ENCODE measurements at regions not wholly inside any gene's neighbourhood (a gene's known extent, or its start where the extent isn't known, plus 50 kb on each side); places are given as distances from the start of the nearest gene placed in this dataset.

GRCh38 chr21:20737227-20737913 lies 260.8 kb upstream of the NCAM2 start:
- no peak for TF ChIP-seq CTCF (conservative IDR thresholded peaks at IDR 0.05; ENCODE audit: low read depth, low read length)
- no peak overlapping the region for H3K4me3 ChIP-seq (ENCODE audit: low read depth, low read length)
- no peak for DNase-seq (ENCODE audit: low read depth)

- no peak overlapping the region for H3K4me3 ChIP-seq (ENCODE audit: low read depth, low read length)
- TF ChIP-seq CTCF (conservative IDR thresholded peaks at IDR 0.05; ENCODE audit: low read depth, low read length) = no peak
- no peak for DNase-seq (ENCODE audit: low read depth)
These were observed 258.8 kb upstream of the NCAM2 start for GRCh38 chr21:20739421-20739820.

GRCh38 chr21:20741445-20741844 lies 256.8 kb upstream of the NCAM2 start:
- H3K4me3 ChIP-seq (ENCODE audit: low read depth, low read length) = no peak overlapping the region
- no peak for DNase-seq (ENCODE audit: low read depth)
- no peak for TF ChIP-seq CTCF (conservative IDR thresholded peaks at IDR 0.05; ENCODE audit: low read depth, low read length)

- no peak for TF ChIP-seq CTCF (conservative IDR thresholded peaks at IDR 0.05; ENCODE audit: low read depth, low read length)
- DNase-seq (ENCODE audit: low read depth) = no peak
- H3K4me3 ChIP-seq (ENCODE audit: low read depth, low read length) = no peak overlapping the region
These were observed 238.0 kb upstream of the NCAM2 start for GRCh38 chr21:20760221-20760620.

- no peak for TF ChIP-seq CTCF (conservative IDR thresholded peaks at IDR 0.05; ENCODE audit: low read depth, low read length)
- no peak overlapping the region for H3K4me3 ChIP-seq (ENCODE audit: low read depth, low read length)
- no peak for DNase-seq (ENCODE audit: low read depth)
These were observed 223.5 kb upstream of the NCAM2 start for GRCh38 chr21:20774737-20775136.

- H3K4me3 ChIP-seq (ENCODE audit: low read depth, low read length) = no peak overlapping the region
- no peak for DNase-seq (ENCODE audit: low read depth)
These were observed 218.9 kb upstream of the NCAM2 start for GRCh38 chr21:20779321-20779720.

More at GRCh38 chr21:20779321-20779720, 218.9 kb upstream of the NCAM2 start:
- no peak for TF ChIP-seq CTCF (conservative IDR thresholded peaks at IDR 0.05; ENCODE audit: low read depth, low read length)

Measured in epithelial cell of proximal tubule (primary cell).